K562 (cell line): ENCODE measurements at regions not wholly inside any gene's neighbourhood (a gene's known extent, or its start where the extent isn't known, plus 50 kb on each side); places are given as distances from the start of the nearest gene placed in this dataset.
A peak's percentile ranks its signal among the peaks of the same experiment; 100 is the strongest.

Experiments used
- ATAC-seq: fragments of 200-7000 bp; cut with Tn5 transposase; 3 replicates; pipeline ENCODE4 v1.9.1; 2020; ENCODE audit warnings: moderate library complexity
- BruUV-seq: library from RNA; stranded (reverse); fragments of 400-500 nt; replicated peaks from 2 replicates; lab custom pipeline; 2021; lab: Mats Ljungman, UMichigan
- CTCF ChIA-PET: fragments of 300-600 bp; formaldehyde crosslinking; extraction: SDS; loops from one replicate; lab custom pipeline; 2021; ENCODE audit warnings: low intra/inter-chr PET ratio; lab: Yijun Ruan, JAX
- POLR2A ChIA-PET: fragments of 300-600, 350-650 bp; sonication (Branson Sonifier 250); formaldehyde crosslinking; extraction: SDS; loops from one replicate; lab custom pipeline; 2021; ENCODE audit warnings: antibody characterized with exemption, inconsistent platforms; lab: Yijun Ruan, JAX
- DNase-seq, 4 experiments: peaks; one replicate each; pipeline versions ENCODE4 v3.0.0 to v3.0.0-alpha.2; 2011 to 2018; ENCODE audit warnings: low spot score in 3 of 4, mixed read lengths in 3 of 4; ENCODE audit errors: extremely low read depth in 1 of 4
- FAIRE-seq: peaks from 2 replicates; lab custom pipeline; 2011; peaks lifted over from hg19 to GRCh38; lab: Jason Lieb, UNC
- H2AFZ ChIP-seq: 2 replicates; pipeline ENCODE4 v1.6.0; 2011; ENCODE audit warnings: low read depth, low read length, control low read depth, inconsistent platforms
- H3K27ac ChIP-seq: fragments of 200-600 bp; 3 replicates; pipeline ENCODE4 v1.8.0; 2011; ENCODE audit warnings: low read depth, mild to moderate bottlenecking, control low read depth, inconsistent platforms, low read length, moderate library complexity, mixed read lengths; ENCODE audit errors: extremely low read depth
- H3K27me3 ChIP-seq, 2 experiments: fragments of 300-600 bp in 1 of 2; 2 replicates in 1 of 2; 3 replicates in 1 of 2; pipeline versions ENCODE4 v1.6.0 to v1.8.0; 2011; ENCODE audit warnings: inconsistent platforms in 2 of 2, low read length in 2 of 2, mild to moderate bottlenecking in 1 of 2, mixed read lengths in 1 of 2, moderate library complexity in 1 of 2; ENCODE audit not compliant: control insufficient read depth in 2 of 2, insufficient read depth in 2 of 2
- H3K36me3 ChIP-seq: fragments of 300-600 bp; 3 replicates; pipeline ENCODE4 v1.8.0; 2011; ENCODE audit warnings: mild to moderate bottlenecking, low read length, inconsistent platforms; ENCODE audit not compliant: control insufficient read depth, insufficient read depth
- H3K4me1 ChIP-seq, 2 experiments: fragments of 200-600 bp in 1 of 2; replicated peaks in 1 of 2; 2 replicates in 1 of 2; 3 replicates in 1 of 2; pipeline versions ENCODE4 v1.5.1 to v1.8.0; 2011; ENCODE audit warnings: inconsistent platforms in 2 of 2, low read length in 2 of 2, mild to moderate bottlenecking in 1 of 2, mixed read lengths in 1 of 2, moderate library complexity in 1 of 2; ENCODE audit not compliant: control insufficient read depth in 2 of 2, insufficient read depth in 2 of 2
- H3K4me2 ChIP-seq: 2 replicates; pipeline ENCODE4 v1.6.1; 2011; ENCODE audit warnings: low read length, control low read depth, inconsistent platforms, mixed read lengths; ENCODE audit not compliant: insufficient read depth
- H3K4me3 ChIP-seq: fragments of 200-600 bp; sonication (generic), shearing (Covaris generic); 2 replicates; pipeline ENCODE4 v1.5.1; 2016; ENCODE audit warnings: control low read depth, inconsistent platforms
- H3K79me2 ChIP-seq: fragments of 200-600 bp; 3 replicates; pipeline ENCODE4 v1.8.0; 2011; ENCODE audit warnings: low read length, inconsistent platforms; ENCODE audit not compliant: control insufficient read depth, insufficient read depth
- H3K9ac ChIP-seq, 2 experiments: 2 replicates each; pipeline versions ENCODE4 v1.6.0 to v1.6.1; 2011; ENCODE audit warnings: low read depth in 2 of 2, low read length in 2 of 2, control low read depth in 1 of 2, inconsistent platforms in 1 of 2, mild to moderate bottlenecking in 1 of 2, mixed read lengths in 1 of 2; ENCODE audit not compliant: insufficient read depth in 1 of 2
- H3K9me1 ChIP-seq: one replicate; pipeline ENCODE4 v1.6.0; 2011; ENCODE audit warnings: inconsistent platforms, mild to moderate bottlenecking, low read length, moderate library complexity; ENCODE audit not compliant: control insufficient read depth, insufficient read depth
- H3K9me3 ChIP-seq: replicated peaks from 2 replicates; pipeline ENCODE4 v1.5.1; 2011; ENCODE audit warnings: low read depth, low read length, inconsistent platforms; ENCODE audit not compliant: control insufficient read depth, insufficient read depth
- H4K20me1 ChIP-seq: replicated peaks from 2 replicates; pipeline ENCODE4 v1.6.1; 2011; ENCODE audit warnings: low read length, inconsistent platforms, mixed read lengths; ENCODE audit not compliant: control insufficient read depth, insufficient read depth
- CUX1 ChIP-seq: fragments of 200-800 bp; sonication (Bioruptor generic); IDR thresholded peaks from 2 replicates; pipeline ENCODE4 v1.6.1; 2016; ENCODE audit warnings: missing genetic modification characterization, missing compliant biosample characterization
- KAT8 ChIP-seq: fragments of 450-650 bp; IDR thresholded peaks from 2 replicates; pipeline ENCODE4 v1.6.1; 2016; ENCODE audit warnings: low read depth, mild to moderate bottlenecking
- RAD21 ChIP-seq, 2 experiments: fragments of 250-450 bp in 1 of 2; fragments of 450-650 bp in 1 of 2; sonication (Bioruptor Pico) in 1 of 2; formaldehyde crosslinking in 1 of 2; IDR thresholded peaks in 1 of 2; conservative IDR thresholded peaks in 1 of 2; 2 replicates each; pipeline versions ENCODE4 v1.4.0 to v1.8.0; 2020 to 2022; ENCODE audit warnings: mild to moderate bottlenecking in 2 of 2, moderate library complexity in 1 of 2
- TFAM ChIP-seq: fragments of 250-450 bp; sonication (Bioruptor Pico); conservative IDR thresholded peaks from 2 replicates; pipeline ENCODE4 v1.5.0; 2021; ENCODE audit warnings: mild to moderate bottlenecking, moderate library complexity
- ZBED1 ChIP-seq: IDR thresholded peaks from 2 replicates; pipeline ENCODE4 v1.6.1; 2014
- ZNF583 ChIP-seq: fragments of 250-450 bp; sonication (Bioruptor Pico); IDR thresholded peaks from 2 replicates; pipeline ENCODE4 v1.4.0; 2020
- whole genome bisulfite sequencing: fragments of 100-300 bp; shearing (Covaris generic); methylation state at CpG from one replicate; pipeline ENCODE4 v1.1.6; 2016; ENCODE audit warnings: low coverage, mixed read lengths; ENCODE audit not compliant: insufficient coverage; ENCODE audit errors: missing lambda C conversion rate; 5-methylcytosine and 5-hydroxymethylcytosine counted together
- in situ Hi-C: fragments of 300-500 bp; cut with MboI; formaldehyde crosslinking; loops from 4 replicates; pipeline ENCODE4 v1.15.0; 2018; ENCODE audit warnings: inconsistent platforms, mixed read lengths
- intact Hi-C: fragments of 100-400 bp; cut with micrococcal nuclease; formaldehyde crosslinking; loops from 2 replicates; pipeline ENCODE4 v1.14.2; 2022
- TF ChIP-seq, protein P1 (sequence below): fragments of 450-650 bp; IDR thresholded peaks from 2 replicates; pipeline ENCODE4 v1.6.1; 2018; ENCODE audit not compliant: partially characterized antibody

DNA sequence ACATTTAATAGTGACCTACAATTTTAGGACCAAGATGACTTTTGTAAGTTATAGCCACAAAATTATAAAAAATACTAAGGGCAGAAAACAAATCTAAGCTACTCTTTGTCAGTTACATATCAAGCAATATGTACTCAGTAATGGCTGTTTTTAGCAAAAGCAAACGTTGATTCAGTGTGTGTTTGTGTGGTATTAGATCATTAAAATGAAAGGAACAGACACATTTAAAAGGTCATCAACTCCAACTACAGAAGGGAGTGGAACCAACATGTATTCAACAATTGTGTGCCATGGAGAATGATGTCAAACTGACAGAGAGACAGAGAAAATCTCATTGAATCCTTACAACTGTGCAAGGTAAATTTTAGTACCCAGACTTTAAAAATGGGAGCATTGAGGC is 268.8 kb upstream of the STT3B start (continued):
- TF ChIP-seq CUX1 (CRISPR knock-in tag) (no peak), ZNF583 (CRISPR knock-in tag) (no peak), ZBED1 (no peak)

- no peaks in the 10 kb centered on the region for H3K4me1 ChIP-seq
- H3K27ac ChIP-seq: no peak overlapping the region
- no peak overlapping the region for H3K9ac ChIP-seq
- H2AFZ ChIP-seq: no peak overlapping the region
- no peak for FAIRE-seq
- no peak overlapping the region for H3K4me3 ChIP-seq
- 3% methylated on average over 5 of the region's 5 CpGs for WGBS
- no peak overlapping the region for H3K4me2 ChIP-seq
- no peaks in the 10 kb centered on the region for H3K9me1 ChIP-seq
- no peaks in the 10 kb centered on the region for H3K79me2 ChIP-seq
- TF ChIP-seq RAD21 (CRISPR knock-in tag; conservative IDR thresholded peaks at IDR 0.05 in 1 of 2, IDR thresholded peaks at IDR 0.05 in 1 of 2) (0 out of 4 replicates have a peak, but pooled peaks of 1 of the 2 experiments have one; percentile 12), TFAM (CRISPR knock-in tag) (no peak), KAT8 (no peak)
- TF ChIP-seq, protein P1, sequence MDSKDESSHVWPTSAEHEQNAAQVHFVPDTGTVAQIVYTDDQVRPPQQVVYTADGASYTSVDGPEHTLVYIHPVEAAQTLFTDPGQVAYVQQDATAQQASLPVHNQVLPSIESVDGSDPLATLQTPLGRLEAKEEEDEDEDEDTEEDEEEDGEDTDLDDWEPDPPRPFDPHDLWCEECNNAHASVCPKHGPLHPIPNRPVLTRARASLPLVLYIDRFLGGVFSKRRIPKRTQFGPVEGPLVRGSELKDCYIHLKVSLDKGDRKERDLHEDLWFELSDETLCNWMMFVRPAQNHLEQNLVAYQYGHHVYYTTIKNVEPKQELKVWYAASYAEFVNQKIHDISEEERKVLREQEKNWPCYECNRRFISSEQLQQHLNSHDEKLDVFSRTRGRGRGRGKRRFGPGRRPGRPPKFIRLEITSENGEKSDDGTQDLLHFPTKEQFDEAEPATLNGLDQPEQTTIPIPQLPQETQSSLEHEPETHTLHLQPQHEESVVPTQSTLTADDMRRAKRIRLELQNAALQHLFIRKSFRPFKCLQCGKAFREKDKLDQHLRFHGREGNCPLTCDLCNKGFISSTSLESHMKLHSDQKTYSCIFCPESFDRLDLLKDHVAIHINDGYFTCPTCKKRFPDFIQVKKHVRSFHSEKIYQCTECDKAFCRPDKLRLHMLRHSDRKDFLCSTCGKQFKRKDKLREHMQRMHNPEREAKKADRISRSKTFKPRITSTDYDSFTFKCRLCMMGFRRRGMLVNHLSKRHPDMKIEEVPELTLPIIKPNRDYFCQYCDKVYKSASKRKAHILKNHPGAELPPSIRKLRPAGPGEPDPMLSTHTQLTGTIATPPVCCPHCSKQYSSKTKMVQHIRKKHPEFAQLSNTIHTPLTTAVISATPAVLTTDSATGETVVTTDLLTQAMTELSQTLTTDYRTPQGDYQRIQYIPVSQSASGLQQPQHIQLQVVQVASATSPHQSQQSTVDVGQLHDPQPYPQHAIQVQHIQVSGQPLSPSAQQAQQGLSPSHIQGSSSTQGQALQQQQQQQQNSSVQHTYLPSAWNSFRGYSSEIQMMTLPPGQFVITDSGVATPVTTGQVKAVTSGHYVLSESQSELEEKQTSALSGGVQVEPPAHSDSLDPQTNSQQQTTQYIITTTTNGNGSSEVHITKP: peak; percentile 24
- no peaks in the 10 kb centered on the region for H3K9me3 ChIP-seq
- no TSS peak for BruUV-seq
- no peaks in the 10 kb centered on the region for H3K27me3 ChIP-seq
- intact Hi-C loops (no loop called here), in situ Hi-C loops (no loop called here)
- ChIA-PET POLR2A (no interaction called here), CTCF (no interaction called here)
- no peak for DNase-seq
- no peaks in the 10 kb centered on the region for H3K36me3 ChIP-seq
- no peaks in the 10 kb centered on the region for H4K20me1 ChIP-seq
- peak; percentile 50; the same call in 1 of the 3 replicates for ATAC-seq
Measured at GRCh38 chr3:31265646-31266428, 266.9 kb upstream of the STT3B start.
